Suprapubic skin (tissue), 4 donors: ENCODE measurements at regions not wholly inside any gene's neighbourhood (a gene's known extent, or its start where the extent isn't known, plus 50 kb on each side); places are given as distances from the start of the nearest gene placed in this dataset.

Experiments used
- DNase-seq, 2 donors: peaks; one replicate each; pipeline ENCODE4 v3.0.0-alpha.2; 2019; ENCODE audit warnings: low spot score in 2 of 2
- H3K27ac ChIP-seq: fragments of 200-600 bp; sonication (generic); one replicate; pipeline ENCODE4 v1.5.1; 2019
- H3K27me3 ChIP-seq: fragments of 200-600 bp; sonication (generic); one replicate; pipeline ENCODE4 v1.5.1; 2019
- H3K36me3 ChIP-seq: fragments of 200-600 bp; sonication (generic); one replicate; pipeline ENCODE4 v1.5.1; 2019
- H3K4me1 ChIP-seq: fragments of 200-600 bp; sonication (generic); one replicate; pipeline ENCODE4 v1.5.1; 2019
- H3K4me3 ChIP-seq: fragments of 200-600 bp; sonication (generic); one replicate; pipeline ENCODE4 v1.5.1; 2019; ENCODE audit warnings: mild to moderate bottlenecking
- H3K9me3 ChIP-seq: fragments of 200-600 bp; sonication (generic); one replicate; pipeline ENCODE4 v1.5.1; 2019
- CTCF ChIP-seq, 2 donors: fragments of 200-600 bp in 1 of 2; fragments of 450-650 bp in 1 of 2; sonication (generic) in 1 of 2; IDR thresholded peaks; one replicate each; pipeline ENCODE4 v1.5.1; 2016 to 2019; ENCODE audit warnings: antibody characterized with exemption in 2 of 2, mild to moderate bottlenecking in 1 of 2, moderate library complexity in 1 of 2
- EP300 ChIP-seq: sonication (generic); formaldehyde crosslinking; IDR thresholded peaks from one replicate; pipeline ENCODE4 v1.6.1; 2017; ENCODE audit warnings: antibody characterized with exemption
- POLR2A ChIP-seq, 2 donors: fragments of 450-650 bp; IDR thresholded peaks; one replicate each; pipeline ENCODE4 v1.6.1; 2017; ENCODE audit warnings: antibody characterized with exemption in 2 of 2, mild to moderate bottlenecking in 2 of 2, moderate library complexity in 2 of 2
- POLR2AphosphoS5 ChIP-seq, 3 donors: sonication (generic); formaldehyde crosslinking; IDR thresholded peaks; one replicate each; pipeline ENCODE4 v1.6.1; 2017; ENCODE audit warnings: antibody characterized with exemption in 3 of 3
- WGBS: methylation state at CpG from one replicate; pipeline ENCODE4 v1.1.5; 2018; 5-methylcytosine and 5-hydroxymethylcytosine counted together

GRCh38 chr12:92650228-92650822, 52.5 kb upstream of the PLEKHG7 start:
- H3K27ac ChIP-seq = no peak overlapping the region
- H3K36me3 ChIP-seq = no peaks in the 10 kb centered on the region
- no peak for DNase-seq
- no peak overlapping the region for H3K4me3 ChIP-seq
- H3K27me3 ChIP-seq = no peaks in the 10 kb centered on the region
- TF ChIP-seq EP300 (no peak), POLR2AphosphoS5 (IDR thresholded peaks at IDR 0.05) (no peak), CTCF (IDR thresholded peaks at IDR 0.05) (no peak), POLR2A (IDR thresholded peaks at IDR 0.05) (no peak)
- H3K9me3 ChIP-seq = no peaks in the 10 kb centered on the region
- H3K4me1 ChIP-seq = peaks cover 17% of the 10 kb centered on the region
- WGBS = 63% methylated on average over 7 of the region's 7 CpGs

- no peaks in the 10 kb centered on the region for H3K36me3 ChIP-seq
- H3K27me3 ChIP-seq = no peaks in the 10 kb centered on the region
- no peaks in the 10 kb centered on the region for H3K9me3 ChIP-seq
- H3K4me3 ChIP-seq = no peak overlapping the region
- no peak for TF ChIP-seq POLR2A (IDR thresholded peaks at IDR 0.05)
- peak; percentile 59 to 62 for TF ChIP-seq CTCF (IDR thresholded peaks at IDR 0.05)
- TF ChIP-seq EP300 = no peak
- no peak for TF ChIP-seq POLR2AphosphoS5 (IDR thresholded peaks at IDR 0.05)
- 30% methylated on average over 11 of the region's 11 CpGs for whole genome bisulfite sequencing
- no peak overlapping the region for H3K27ac ChIP-seq
- no peak for DNase-seq
- H3K4me1 ChIP-seq = peaks cover 11% of the 10 kb centered on the region
These were observed 53.1 kb upstream of the PLEKHG7 start for GRCh38 chr12:92649511-92650227.

GRCh38 chr12:92648242-92649031, 54.4 kb upstream of the PLEKHG7 start:
- Histone ChIP-seq H3K4me1 (peaks cover 10% of the 10 kb centered on the region), H3K36me3 (no peaks in the 10 kb centered on the region), H3K27ac (no peak overlapping the region), H3K9me3 (no peaks in the 10 kb centered on the region), H3K27me3 (no peaks in the 10 kb centered on the region), H3K4me3 (no peak overlapping the region)
- DNase-seq = no peak
- TF ChIP-seq POLR2A (IDR thresholded peaks at IDR 0.05) (no peak), CTCF (IDR thresholded peaks at IDR 0.05) (no peak), EP300 (no peak), POLR2AphosphoS5 (IDR thresholded peaks at IDR 0.05) (no peak)
- 79% methylated on average over 6 of the region's 6 CpGs for WGBS

- H3K27ac ChIP-seq = no peak overlapping the region
- H3K4me3 ChIP-seq = no peak overlapping the region
- no peaks in the 10 kb centered on the region for H3K4me1 ChIP-seq
- 0% methylated on average over 1 of the region's 1 CpG for WGBS
- no peaks in the 10 kb centered on the region for H3K27me3 ChIP-seq
- no peaks in the 10 kb centered on the region for H3K36me3 ChIP-seq
- H3K9me3 ChIP-seq = no peaks in the 10 kb centered on the region
- TF ChIP-seq EP300 (no peak), POLR2AphosphoS5 (IDR thresholded peaks at IDR 0.05) (no peak), POLR2A (IDR thresholded peaks at IDR 0.05) (no peak)
- no peak for DNase-seq
These were observed 61.5 kb upstream of the PLEKHG7 start for GRCh38 chr12:92641291-92641690.

GRCh38 chr12:92640691-92641090, 62.1 kb upstream of the PLEKHG7 start:
- no peak for TF ChIP-seq CTCF (IDR thresholded peaks at IDR 0.05)
- no peak for TF ChIP-seq EP300
- no peak for TF ChIP-seq POLR2AphosphoS5 (IDR thresholded peaks at IDR 0.05)
- no peak for TF ChIP-seq POLR2A (IDR thresholded peaks at IDR 0.05)
- no peak overlapping the region for H3K4me3 ChIP-seq
- H3K36me3 ChIP-seq = no peaks in the 10 kb centered on the region
- H3K4me1 ChIP-seq = no peaks in the 10 kb centered on the region
- H3K27ac ChIP-seq = no peak overlapping the region
- no peaks in the 10 kb centered on the region for H3K27me3 ChIP-seq
- no peak for DNase-seq
- no peaks in the 10 kb centered on the region for H3K9me3 ChIP-seq
